ENCODE measurements at regions not wholly inside any gene's neighbourhood (a gene's known extent, or its start where the extent isn't known, plus 50 kb on each side); places are given as distances from the start of the nearest gene placed in this dataset.

DNA sequence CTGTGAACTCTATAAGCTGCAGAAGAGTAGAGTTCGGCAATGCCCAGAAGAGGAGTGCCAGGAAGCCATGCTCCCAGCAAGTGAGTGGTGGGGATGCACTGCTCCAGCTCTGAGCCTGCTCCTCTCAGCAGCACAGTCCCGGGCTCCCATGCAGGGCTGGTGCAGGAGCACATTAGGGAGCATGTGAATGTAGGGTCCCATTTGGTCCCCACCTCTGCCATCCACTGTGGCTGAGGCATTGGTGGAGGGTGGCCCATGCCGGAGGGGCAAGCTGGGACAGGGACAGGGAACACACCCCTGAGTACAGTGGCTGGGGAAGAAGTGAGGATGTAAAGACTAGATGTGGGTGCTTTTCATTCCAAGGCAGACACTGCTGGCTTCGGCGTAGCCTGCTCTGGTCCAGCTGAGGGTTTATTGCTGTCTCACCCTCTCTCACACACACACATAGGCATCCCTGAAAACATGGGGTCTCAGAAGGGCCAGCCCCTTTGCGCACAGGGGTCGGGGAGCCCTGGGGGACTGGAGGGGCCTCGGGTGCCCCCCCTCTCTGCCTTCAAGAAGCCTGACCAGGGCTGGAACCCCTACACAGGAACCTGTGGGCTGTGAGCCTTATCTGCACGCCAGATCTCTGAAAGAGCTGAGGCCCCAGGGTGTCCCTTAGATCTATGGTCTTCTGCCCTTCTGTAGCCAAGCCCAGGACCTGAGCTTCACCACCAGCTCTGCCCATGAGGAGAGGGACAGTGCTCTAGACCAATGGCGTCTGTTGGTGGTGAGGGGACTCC, 341.0 kb downstream of the TCERG1L start:
- TF ChIP-seq GABPA (IDR thresholded peaks at IDR 0.05; ENCODE audit: low read depth) (no peak), POLR2AphosphoS5 (IDR thresholded peaks at IDR 0.05; ENCODE audit: low read depth) (no peak), SPI1 (IDR thresholded peaks at IDR 0.05; ENCODE audit: borderline replicate concordance, low read depth) (no peak)
- TF ChIP-seq, protein P1, sequence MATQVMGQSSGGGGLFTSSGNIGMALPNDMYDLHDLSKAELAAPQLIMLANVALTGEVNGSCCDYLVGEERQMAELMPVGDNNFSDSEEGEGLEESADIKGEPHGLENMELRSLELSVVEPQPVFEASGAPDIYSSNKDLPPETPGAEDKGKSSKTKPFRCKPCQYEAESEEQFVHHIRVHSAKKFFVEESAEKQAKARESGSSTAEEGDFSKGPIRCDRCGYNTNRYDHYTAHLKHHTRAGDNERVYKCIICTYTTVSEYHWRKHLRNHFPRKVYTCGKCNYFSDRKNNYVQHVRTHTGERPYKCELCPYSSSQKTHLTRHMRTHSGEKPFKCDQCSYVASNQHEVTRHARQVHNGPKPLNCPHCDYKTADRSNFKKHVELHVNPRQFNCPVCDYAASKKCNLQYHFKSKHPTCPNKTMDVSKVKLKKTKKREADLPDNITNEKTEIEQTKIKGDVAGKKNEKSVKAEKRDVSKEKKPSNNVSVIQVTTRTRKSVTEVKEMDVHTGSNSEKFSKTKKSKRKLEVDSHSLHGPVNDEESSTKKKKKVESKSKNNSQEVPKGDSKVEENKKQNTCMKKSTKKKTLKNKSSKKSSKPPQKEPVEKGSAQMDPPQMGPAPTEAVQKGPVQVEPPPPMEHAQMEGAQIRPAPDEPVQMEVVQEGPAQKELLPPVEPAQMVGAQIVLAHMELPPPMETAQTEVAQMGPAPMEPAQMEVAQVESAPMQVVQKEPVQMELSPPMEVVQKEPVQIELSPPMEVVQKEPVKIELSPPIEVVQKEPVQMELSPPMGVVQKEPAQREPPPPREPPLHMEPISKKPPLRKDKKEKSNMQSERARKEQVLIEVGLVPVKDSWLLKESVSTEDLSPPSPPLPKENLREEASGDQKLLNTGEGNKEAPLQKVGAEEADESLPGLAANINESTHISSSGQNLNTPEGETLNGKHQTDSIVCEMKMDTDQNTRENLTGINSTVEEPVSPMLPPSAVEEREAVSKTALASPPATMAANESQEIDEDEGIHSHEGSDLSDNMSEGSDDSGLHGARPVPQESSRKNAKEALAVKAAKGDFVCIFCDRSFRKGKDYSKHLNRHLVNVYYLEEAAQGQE (IDR thresholded peaks at IDR 0.05; ENCODE audit: insufficient replicate concordance, low read depth) = no peak
- TF ChIP-seq, protein P2, sequence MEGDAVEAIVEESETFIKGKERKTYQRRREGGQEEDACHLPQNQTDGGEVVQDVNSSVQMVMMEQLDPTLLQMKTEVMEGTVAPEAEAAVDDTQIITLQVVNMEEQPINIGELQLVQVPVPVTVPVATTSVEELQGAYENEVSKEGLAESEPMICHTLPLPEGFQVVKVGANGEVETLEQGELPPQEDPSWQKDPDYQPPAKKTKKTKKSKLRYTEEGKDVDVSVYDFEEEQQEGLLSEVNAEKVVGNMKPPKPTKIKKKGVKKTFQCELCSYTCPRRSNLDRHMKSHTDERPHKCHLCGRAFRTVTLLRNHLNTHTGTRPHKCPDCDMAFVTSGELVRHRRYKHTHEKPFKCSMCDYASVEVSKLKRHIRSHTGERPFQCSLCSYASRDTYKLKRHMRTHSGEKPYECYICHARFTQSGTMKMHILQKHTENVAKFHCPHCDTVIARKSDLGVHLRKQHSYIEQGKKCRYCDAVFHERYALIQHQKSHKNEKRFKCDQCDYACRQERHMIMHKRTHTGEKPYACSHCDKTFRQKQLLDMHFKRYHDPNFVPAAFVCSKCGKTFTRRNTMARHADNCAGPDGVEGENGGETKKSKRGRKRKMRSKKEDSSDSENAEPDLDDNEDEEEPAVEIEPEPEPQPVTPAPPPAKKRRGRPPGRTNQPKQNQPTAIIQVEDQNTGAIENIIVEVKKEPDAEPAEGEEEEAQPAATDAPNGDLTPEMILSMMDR (IDR thresholded peaks at IDR 0.05; ENCODE audit: insufficient read depth, low read length) = no peak
- Histone ChIP-seq H3K27me3 (ENCODE audit: insufficient read depth, poor library complexity, severe bottlenecking) (no peaks in the 10 kb centered on the region), H3K4me3 (replicated peaks; ENCODE audit: insufficient read depth, low read length) (no peak overlapping the region), H3K27ac (replicated peaks) (no peak overlapping the region)
- DNase-seq (ENCODE audit: low read depth in 1 of 2, low spot score in 1 of 2) = no peak

DNA sequence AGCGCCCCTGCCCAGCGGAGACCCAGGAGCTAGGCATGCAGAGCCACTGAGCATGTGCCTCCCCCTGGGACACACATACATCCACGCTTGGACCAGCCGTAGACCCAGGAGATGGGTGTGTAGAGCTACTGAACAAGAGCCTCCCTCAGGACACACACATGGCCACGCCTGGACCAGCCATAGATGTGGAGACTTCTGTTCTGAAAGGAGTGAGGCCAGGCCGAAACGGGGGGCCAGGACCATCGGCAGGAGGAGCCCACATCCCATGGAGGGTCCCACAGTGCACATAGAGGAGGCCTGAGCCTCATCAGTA, 340.4 kb downstream of the TCERG1L start:
- Histone ChIP-seq H3K4me3 (replicated peaks; ENCODE audit: insufficient read depth, low read length) (no peak overlapping the region), H3K27ac (replicated peaks) (no peak overlapping the region), H3K27me3 (ENCODE audit: insufficient read depth, poor library complexity, severe bottlenecking) (no peaks in the 10 kb centered on the region)
- no peak for DNase-seq (ENCODE audit: low read depth in 1 of 2, low spot score in 1 of 2)
- TF ChIP-seq, protein P1 (IDR thresholded peaks at IDR 0.05; ENCODE audit: insufficient replicate concordance, low read depth) = no peak
- TF ChIP-seq SPI1 (IDR thresholded peaks at IDR 0.05; ENCODE audit: borderline replicate concordance, low read depth) = no peak
- no peak for TF ChIP-seq GABPA (IDR thresholded peaks at IDR 0.05; ENCODE audit: low read depth)
- no peak for TF ChIP-seq POLR2AphosphoS5 (IDR thresholded peaks at IDR 0.05; ENCODE audit: low read depth)
- TF ChIP-seq, protein P2 (IDR thresholded peaks at IDR 0.05; ENCODE audit: insufficient read depth, low read length) = no peak

DNA sequence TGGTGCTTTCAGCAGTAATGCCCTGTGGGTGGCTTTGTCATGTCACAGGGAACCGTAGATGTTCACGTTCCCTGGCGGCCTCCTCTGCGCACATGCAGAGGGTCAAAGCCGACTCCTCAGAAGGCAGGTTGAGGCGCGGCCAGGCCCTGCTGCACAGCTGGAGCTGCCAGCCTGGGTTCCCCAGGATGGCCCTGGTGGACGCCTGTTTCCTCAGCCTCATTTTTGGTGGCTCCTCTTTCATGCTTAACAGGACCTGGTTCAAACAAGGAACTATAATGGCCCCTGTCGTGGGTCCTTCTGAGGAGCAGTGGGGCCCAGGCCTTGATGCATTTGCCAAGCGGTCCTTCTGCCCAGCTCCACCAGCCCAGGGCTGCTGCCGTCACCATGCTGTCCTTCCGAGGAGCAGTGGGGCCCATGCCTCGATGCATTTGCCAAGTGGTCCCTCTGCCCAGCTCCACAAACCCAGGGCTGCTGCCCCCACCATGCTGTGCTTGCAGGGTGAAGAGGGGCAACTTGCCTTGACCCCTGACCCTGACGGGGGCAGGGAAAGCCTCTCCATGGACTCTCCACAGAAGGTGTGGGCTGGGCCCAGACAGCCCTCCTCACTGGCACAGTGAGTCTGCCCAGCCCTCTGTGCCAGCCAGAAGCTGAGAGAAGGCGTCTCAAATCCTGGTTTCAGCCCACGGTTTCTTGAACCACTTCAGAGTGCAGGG, 338.2 kb downstream of the TCERG1L start:
- Histone ChIP-seq H3K27me3 (ENCODE audit: insufficient read depth, poor library complexity, severe bottlenecking) (no peaks in the 10 kb centered on the region), H3K4me3 (replicated peaks; ENCODE audit: insufficient read depth, low read length) (no peak overlapping the region), H3K27ac (replicated peaks) (no peak overlapping the region)
- DNase-seq (ENCODE audit: low read depth in 1 of 2, low spot score in 1 of 2) = no peak
- TF ChIP-seq, protein P2 (IDR thresholded peaks at IDR 0.05; ENCODE audit: insufficient read depth, low read length) = no peak
- TF ChIP-seq SPI1 (IDR thresholded peaks at IDR 0.05; ENCODE audit: borderline replicate concordance, low read depth) (no peak), GABPA (IDR thresholded peaks at IDR 0.05; ENCODE audit: low read depth) (no peak), POLR2AphosphoS5 (IDR thresholded peaks at IDR 0.05; ENCODE audit: low read depth) (no peak)
- TF ChIP-seq, protein P1 (IDR thresholded peaks at IDR 0.05; ENCODE audit: insufficient replicate concordance, low read depth) = no peak
